ENCODE measurements at regions not wholly inside any gene's neighbourhood (a gene's known extent, or its start where the extent isn't known, plus 50 kb on each side); places are given as distances from the start of the nearest gene placed in this dataset.

DNA sequence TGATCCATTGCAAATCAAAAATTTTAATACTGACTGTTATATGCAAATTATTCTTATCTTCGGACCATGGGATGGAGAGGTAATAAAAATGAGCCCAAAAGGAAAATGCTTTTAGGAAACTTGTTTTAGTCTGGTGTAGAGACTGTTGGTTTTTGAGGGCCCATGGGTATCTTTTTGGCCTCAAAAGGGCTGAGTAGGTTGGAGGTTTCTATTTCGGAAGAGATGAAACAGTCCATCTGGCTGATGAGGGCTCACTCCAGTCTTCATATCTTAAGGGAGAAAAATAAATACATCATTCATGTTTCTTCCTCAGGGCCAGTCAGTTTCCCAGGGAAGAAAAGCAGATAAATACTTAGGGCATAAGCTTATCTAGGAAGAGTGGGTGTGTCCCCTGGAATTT lies 290.7 kb downstream of the RMST start:
- POLR2A ChIA-PET, result no interaction called here

More for the DNA sequence above, 290.7 kb downstream of the RMST start:
- Histone ChIP-seq H3K4me3 (ENCODE audit: low read depth in 2 of 2, low read length in 1 of 2) (no peak overlapping the region), H3K36me3 (replicated peaks in 1 of 2; ENCODE audit: control insufficient read depth in 1 of 2, insufficient read depth in 2 of 2, low read length in 1 of 2) (no peaks in the 10 kb centered on the region), H3K9ac (no peak overlapping the region), H3K4me1 (ENCODE audit: control insufficient read depth in 1 of 2, insufficient read depth in 2 of 2, low read depth in 1 of 2, low read length in 1 of 2) (no peaks in the 10 kb centered on the region), H2AFZ (ENCODE audit: low read depth) (no peak overlapping the region), H3F3A (replicated peaks; ENCODE audit: insufficient read depth) (no peaks in the 10 kb centered on the region), H4K20me1 (ENCODE audit: insufficient read depth) (no peaks in the 10 kb centered on the region), H3K9me2 (no peaks in the 10 kb centered on the region), H3K27ac (ENCODE audit: low read depth in 2 of 2, low read length in 1 of 2) (no peak overlapping the region), H3K27me3 (ENCODE audit: insufficient read depth) (no peaks in the 10 kb centered on the region), H3K9me3 (no peaks in the 10 kb centered on the region), H3K4me2 (no peak overlapping the region), H3K79me2 (ENCODE audit: insufficient read depth) (no peaks in the 10 kb centered on the region)
- WGBS (ENCODE audit: low lambda C conversion rate), result 22% methylated on average over 2 of the region's 2 CpGs
- DNase-seq, result no peak
- CTCF ChIA-PET, result no interaction called here
- no peak for TF ChIP-seq EZH2phosphoT487 (IDR thresholded peaks at IDR 0.05; ENCODE audit: borderline replicate concordance, low read depth)
- TF ChIP-seq NFIC (IDR thresholded peaks at IDR 0.05; ENCODE audit: borderline replicate concordance), result no peak
- TF ChIP-seq, protein P1, sequence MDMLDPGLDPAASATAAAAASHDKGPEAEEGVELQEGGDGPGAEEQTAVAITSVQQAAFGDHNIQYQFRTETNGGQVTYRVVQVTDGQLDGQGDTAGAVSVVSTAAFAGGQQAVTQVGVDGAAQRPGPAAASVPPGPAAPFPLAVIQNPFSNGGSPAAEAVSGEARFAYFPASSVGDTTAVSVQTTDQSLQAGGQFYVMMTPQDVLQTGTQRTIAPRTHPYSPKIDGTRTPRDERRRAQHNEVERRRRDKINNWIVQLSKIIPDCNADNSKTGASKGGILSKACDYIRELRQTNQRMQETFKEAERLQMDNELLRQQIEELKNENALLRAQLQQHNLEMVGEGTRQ (IDR thresholded peaks at IDR 0.05; ENCODE audit: borderline replicate concordance, low read depth, low read length), result no peak
- no peak for TF ChIP-seq EP300 (IDR thresholded peaks at IDR 0.05; ENCODE audit: borderline replicate concordance in 1 of 2, low read depth in 1 of 2, low read length in 1 of 2)
- TF ChIP-seq FOSL2 (IDR thresholded peaks at IDR 0.05; ENCODE audit: borderline replicate concordance, low read depth), result no peak
- TF ChIP-seq RAD21 (IDR thresholded peaks at IDR 0.05; ENCODE audit: low read length), result no peak
- TF ChIP-seq, protein P2, sequence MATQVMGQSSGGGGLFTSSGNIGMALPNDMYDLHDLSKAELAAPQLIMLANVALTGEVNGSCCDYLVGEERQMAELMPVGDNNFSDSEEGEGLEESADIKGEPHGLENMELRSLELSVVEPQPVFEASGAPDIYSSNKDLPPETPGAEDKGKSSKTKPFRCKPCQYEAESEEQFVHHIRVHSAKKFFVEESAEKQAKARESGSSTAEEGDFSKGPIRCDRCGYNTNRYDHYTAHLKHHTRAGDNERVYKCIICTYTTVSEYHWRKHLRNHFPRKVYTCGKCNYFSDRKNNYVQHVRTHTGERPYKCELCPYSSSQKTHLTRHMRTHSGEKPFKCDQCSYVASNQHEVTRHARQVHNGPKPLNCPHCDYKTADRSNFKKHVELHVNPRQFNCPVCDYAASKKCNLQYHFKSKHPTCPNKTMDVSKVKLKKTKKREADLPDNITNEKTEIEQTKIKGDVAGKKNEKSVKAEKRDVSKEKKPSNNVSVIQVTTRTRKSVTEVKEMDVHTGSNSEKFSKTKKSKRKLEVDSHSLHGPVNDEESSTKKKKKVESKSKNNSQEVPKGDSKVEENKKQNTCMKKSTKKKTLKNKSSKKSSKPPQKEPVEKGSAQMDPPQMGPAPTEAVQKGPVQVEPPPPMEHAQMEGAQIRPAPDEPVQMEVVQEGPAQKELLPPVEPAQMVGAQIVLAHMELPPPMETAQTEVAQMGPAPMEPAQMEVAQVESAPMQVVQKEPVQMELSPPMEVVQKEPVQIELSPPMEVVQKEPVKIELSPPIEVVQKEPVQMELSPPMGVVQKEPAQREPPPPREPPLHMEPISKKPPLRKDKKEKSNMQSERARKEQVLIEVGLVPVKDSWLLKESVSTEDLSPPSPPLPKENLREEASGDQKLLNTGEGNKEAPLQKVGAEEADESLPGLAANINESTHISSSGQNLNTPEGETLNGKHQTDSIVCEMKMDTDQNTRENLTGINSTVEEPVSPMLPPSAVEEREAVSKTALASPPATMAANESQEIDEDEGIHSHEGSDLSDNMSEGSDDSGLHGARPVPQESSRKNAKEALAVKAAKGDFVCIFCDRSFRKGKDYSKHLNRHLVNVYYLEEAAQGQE (IDR thresholded peaks at IDR 0.05; ENCODE audit: low read depth, low read length), result no peak
- TF ChIP-seq YY1 (IDR thresholded peaks at IDR 0.05; ENCODE audit: low read depth), result no peak
- no peak for TF ChIP-seq FOXM1 (IDR thresholded peaks at IDR 0.05; ENCODE audit: low read depth)
- TF ChIP-seq RXRA (IDR thresholded peaks at IDR 0.05; ENCODE audit: borderline replicate concordance, low read depth), result no peak
- TF ChIP-seq TAF1 (IDR thresholded peaks at IDR 0.05; ENCODE audit: borderline replicate concordance, low read depth, low read length), result no peak
- TF ChIP-seq, protein P3, sequence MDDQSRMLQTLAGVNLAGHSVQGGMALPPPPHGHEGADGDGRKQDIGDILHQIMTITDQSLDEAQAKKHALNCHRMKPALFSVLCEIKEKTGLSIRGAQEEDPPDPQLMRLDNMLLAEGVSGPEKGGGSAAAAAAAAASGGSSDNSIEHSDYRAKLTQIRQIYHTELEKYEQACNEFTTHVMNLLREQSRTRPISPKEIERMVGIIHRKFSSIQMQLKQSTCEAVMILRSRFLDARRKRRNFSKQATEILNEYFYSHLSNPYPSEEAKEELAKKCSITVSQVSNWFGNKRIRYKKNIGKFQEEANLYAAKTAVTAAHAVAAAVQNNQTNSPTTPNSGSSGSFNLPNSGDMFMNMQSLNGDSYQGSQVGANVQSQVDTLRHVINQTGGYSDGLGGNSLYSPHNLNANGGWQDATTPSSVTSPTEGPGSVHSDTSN (IDR thresholded peaks at IDR 0.05), result no peak
- TF ChIP-seq RCOR1 (IDR thresholded peaks at IDR 0.05; ENCODE audit: low read length), result no peak
- TF ChIP-seq, protein P4, sequence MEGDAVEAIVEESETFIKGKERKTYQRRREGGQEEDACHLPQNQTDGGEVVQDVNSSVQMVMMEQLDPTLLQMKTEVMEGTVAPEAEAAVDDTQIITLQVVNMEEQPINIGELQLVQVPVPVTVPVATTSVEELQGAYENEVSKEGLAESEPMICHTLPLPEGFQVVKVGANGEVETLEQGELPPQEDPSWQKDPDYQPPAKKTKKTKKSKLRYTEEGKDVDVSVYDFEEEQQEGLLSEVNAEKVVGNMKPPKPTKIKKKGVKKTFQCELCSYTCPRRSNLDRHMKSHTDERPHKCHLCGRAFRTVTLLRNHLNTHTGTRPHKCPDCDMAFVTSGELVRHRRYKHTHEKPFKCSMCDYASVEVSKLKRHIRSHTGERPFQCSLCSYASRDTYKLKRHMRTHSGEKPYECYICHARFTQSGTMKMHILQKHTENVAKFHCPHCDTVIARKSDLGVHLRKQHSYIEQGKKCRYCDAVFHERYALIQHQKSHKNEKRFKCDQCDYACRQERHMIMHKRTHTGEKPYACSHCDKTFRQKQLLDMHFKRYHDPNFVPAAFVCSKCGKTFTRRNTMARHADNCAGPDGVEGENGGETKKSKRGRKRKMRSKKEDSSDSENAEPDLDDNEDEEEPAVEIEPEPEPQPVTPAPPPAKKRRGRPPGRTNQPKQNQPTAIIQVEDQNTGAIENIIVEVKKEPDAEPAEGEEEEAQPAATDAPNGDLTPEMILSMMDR (IDR thresholded peaks at IDR 0.05), result no peak
- no peak for TF ChIP-seq NRF1 (IDR thresholded peaks at IDR 0.05; ENCODE audit: low read depth, low read length)
- no peak for TF ChIP-seq POLR2AphosphoS5 (IDR thresholded peaks at IDR 0.05; ENCODE audit: low read depth, low read length)
- TF ChIP-seq ELF1 (IDR thresholded peaks at IDR 0.05), result no peak
- no peak for TF ChIP-seq GABPA (IDR thresholded peaks at IDR 0.05; ENCODE audit: low read depth)
- TF ChIP-seq, protein P5, sequence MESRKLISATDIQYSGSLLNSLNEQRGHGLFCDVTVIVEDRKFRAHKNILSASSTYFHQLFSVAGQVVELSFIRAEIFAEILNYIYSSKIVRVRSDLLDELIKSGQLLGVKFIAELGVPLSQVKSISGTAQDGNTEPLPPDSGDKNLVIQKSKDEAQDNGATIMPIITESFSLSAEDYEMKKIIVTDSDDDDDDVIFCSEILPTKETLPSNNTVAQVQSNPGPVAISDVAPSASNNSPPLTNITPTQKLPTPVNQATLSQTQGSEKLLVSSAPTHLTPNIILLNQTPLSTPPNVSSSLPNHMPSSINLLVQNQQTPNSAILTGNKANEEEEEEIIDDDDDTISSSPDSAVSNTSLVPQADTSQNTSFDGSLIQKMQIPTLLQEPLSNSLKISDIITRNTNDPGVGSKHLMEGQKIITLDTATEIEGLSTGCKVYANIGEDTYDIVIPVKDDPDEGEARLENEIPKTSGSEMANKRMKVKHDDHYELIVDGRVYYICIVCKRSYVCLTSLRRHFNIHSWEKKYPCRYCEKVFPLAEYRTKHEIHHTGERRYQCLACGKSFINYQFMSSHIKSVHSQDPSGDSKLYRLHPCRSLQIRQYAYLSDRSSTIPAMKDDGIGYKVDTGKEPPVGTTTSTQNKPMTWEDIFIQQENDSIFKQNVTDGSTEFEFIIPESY (IDR thresholded peaks at IDR 0.05; ENCODE audit: borderline replicate concordance, low read depth), result no peak

All from SK-N-SH (cell line).